Vagina (tissue), 2 donors: ENCODE measurements at regions not wholly inside any gene's neighbourhood (a gene's known extent, or its start where the extent isn't known, plus 50 kb on each side); places are given as distances from the start of the nearest gene placed in this dataset.

ENCODE experiments used
- POLR2A ChIP-seq, 2 donors: fragments of 450-650 bp; IDR thresholded peaks; one replicate each; pipeline ENCODE4 v1.6.1; 2017; ENCODE audit warnings: antibody characterized with exemption in 2 of 2, mild to moderate bottlenecking in 2 of 2, moderate library complexity in 2 of 2
- TF ChIP-seq, protein P1 (sequence below), 3 experiments: fragments of 450-650 bp in 2 of 3; fragments of 200-600 bp in 1 of 3; sonication (generic) in 1 of 3; IDR thresholded peaks; one replicate each; pipeline ENCODE4 v1.5.1; 2017 to 2019; ENCODE audit warnings: antibody characterized with exemption in 3 of 3, mild to moderate bottlenecking in 2 of 3, moderate library complexity in 2 of 3

GRCh38 chr6:113425977-113426660 is 431.0 kb upstream of the MARCKS start:
- TF ChIP-seq, protein P1, sequence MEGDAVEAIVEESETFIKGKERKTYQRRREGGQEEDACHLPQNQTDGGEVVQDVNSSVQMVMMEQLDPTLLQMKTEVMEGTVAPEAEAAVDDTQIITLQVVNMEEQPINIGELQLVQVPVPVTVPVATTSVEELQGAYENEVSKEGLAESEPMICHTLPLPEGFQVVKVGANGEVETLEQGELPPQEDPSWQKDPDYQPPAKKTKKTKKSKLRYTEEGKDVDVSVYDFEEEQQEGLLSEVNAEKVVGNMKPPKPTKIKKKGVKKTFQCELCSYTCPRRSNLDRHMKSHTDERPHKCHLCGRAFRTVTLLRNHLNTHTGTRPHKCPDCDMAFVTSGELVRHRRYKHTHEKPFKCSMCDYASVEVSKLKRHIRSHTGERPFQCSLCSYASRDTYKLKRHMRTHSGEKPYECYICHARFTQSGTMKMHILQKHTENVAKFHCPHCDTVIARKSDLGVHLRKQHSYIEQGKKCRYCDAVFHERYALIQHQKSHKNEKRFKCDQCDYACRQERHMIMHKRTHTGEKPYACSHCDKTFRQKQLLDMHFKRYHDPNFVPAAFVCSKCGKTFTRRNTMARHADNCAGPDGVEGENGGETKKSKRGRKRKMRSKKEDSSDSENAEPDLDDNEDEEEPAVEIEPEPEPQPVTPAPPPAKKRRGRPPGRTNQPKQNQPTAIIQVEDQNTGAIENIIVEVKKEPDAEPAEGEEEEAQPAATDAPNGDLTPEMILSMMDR (IDR thresholded peaks at IDR 0.05) = no peak
- no peak for TF ChIP-seq POLR2A (IDR thresholded peaks at IDR 0.05)
